ENCODE measurements at regions not wholly inside any gene's neighbourhood (a gene's known extent, or its start where the extent isn't known, plus 50 kb on each side); places are given as distances from the start of the nearest gene placed in this dataset.
"Not testable (repeated sequence)": the region's sequence is repeated elsewhere in the genome, so short reads cannot be mapped to it uniquely, and the experiment has no call there.

DNA sequence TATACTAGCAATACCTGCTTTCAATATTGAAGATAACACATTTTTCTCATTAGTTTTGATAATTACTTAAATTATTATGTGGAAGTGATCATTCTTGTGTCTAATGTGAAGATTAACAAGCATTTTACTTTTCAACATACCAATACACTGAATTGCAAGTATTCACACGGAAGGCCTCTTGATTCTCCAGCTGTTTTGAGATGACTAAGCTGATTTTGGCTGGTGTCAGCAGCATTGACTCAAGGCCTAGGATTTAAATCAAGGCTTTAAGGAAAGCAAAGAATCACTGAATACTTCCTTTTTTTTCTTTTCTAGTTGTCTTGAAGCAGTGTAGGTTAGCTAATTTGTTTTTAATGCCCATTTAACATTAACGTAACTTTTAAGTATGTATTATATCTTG, 373.7 kb downstream of the SRGAP2C start:
- no peak overlapping the region for H3K27ac ChIP-seq
- DNase-seq: no peak
- no peak overlapping the region for H3K4me3 ChIP-seq
- TF ChIP-seq, protein P1, sequence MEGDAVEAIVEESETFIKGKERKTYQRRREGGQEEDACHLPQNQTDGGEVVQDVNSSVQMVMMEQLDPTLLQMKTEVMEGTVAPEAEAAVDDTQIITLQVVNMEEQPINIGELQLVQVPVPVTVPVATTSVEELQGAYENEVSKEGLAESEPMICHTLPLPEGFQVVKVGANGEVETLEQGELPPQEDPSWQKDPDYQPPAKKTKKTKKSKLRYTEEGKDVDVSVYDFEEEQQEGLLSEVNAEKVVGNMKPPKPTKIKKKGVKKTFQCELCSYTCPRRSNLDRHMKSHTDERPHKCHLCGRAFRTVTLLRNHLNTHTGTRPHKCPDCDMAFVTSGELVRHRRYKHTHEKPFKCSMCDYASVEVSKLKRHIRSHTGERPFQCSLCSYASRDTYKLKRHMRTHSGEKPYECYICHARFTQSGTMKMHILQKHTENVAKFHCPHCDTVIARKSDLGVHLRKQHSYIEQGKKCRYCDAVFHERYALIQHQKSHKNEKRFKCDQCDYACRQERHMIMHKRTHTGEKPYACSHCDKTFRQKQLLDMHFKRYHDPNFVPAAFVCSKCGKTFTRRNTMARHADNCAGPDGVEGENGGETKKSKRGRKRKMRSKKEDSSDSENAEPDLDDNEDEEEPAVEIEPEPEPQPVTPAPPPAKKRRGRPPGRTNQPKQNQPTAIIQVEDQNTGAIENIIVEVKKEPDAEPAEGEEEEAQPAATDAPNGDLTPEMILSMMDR (IDR thresholded peaks at IDR 0.05): no peak
- TF ChIP-seq POLR2A (IDR thresholded peaks at IDR 0.05): no peak
- intact Hi-C loops (cut with DNase I; ENCODE audit: low total_unique reads): no loop called here
- H3K9me3 ChIP-seq: no peaks in the 10 kb centered on the region
- no peaks in the 10 kb centered on the region for H3K4me1 ChIP-seq
- H3K27me3 ChIP-seq: no peaks in the 10 kb centered on the region
- no peaks in the 10 kb centered on the region for H3K36me3 ChIP-seq

DNA sequence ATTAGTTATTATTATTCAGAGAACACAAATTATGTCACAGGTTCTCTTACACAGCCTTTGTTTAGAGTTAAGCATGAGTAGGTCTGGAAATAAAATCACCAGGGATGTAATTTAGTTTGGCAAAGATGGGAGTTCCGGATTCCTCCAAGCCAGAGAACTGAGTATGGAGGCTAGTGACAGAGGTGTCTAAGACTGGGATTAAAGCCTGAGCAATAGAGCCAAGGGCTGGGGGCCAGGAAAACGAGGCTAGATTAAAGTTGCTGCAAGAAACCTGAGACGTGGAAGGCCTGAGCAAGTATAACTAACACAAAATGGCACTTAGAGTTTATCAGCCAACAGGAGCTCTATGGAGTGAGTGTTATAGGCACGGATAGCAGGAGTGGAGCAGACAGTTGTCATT, 381.6 kb downstream of the SRGAP2C start:
- Histone ChIP-seq H3K4me3 (no peak overlapping the region), H3K27me3 (no peaks in the 10 kb centered on the region), H3K4me1 (no peaks in the 10 kb centered on the region), H3K36me3 (no peaks in the 10 kb centered on the region), H3K27ac (no peak overlapping the region), H3K9me3 (no peaks in the 10 kb centered on the region)
- intact Hi-C loops (cut with DNase I; ENCODE audit: low total_unique reads): no loop called here
- TF ChIP-seq, protein P1 (IDR thresholded peaks at IDR 0.05): no peak
- TF ChIP-seq POLR2A (IDR thresholded peaks at IDR 0.05): no peak
- DNase-seq: no peak

DNA sequence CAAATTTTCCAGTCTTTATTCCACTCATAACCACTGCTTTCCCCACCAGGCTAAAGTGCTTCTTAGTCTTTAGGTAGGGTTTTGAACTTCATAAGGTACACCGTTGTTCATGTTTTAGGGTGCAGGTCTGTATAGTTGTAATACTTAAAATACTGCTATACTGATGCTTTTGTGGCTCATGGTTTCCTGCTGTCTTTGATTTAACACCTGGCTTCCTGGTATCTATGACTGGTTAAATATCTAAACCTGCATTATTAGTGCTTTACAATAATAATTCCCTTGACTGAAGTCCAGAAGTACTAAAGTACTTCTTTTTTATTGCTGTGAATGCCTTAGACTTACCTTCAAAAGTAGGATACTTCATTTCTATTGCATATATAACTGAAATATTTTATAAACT, 384.7 kb downstream of the SRGAP2C start:
- Histone ChIP-seq H3K4me1 (no peaks in the 10 kb centered on the region), H3K27ac (no peak overlapping the region), H3K4me3 (no peak overlapping the region), H3K9me3 (no peaks in the 10 kb centered on the region), H3K27me3 (no peaks in the 10 kb centered on the region), H3K36me3 (no peaks in the 10 kb centered on the region)
- DNase-seq: no peak
- intact Hi-C loops (cut with DNase I; ENCODE audit: low total_unique reads): no loop called here
- TF ChIP-seq, protein P1 (IDR thresholded peaks at IDR 0.05): no peak
- TF ChIP-seq POLR2A (IDR thresholded peaks at IDR 0.05): no peak

DNA sequence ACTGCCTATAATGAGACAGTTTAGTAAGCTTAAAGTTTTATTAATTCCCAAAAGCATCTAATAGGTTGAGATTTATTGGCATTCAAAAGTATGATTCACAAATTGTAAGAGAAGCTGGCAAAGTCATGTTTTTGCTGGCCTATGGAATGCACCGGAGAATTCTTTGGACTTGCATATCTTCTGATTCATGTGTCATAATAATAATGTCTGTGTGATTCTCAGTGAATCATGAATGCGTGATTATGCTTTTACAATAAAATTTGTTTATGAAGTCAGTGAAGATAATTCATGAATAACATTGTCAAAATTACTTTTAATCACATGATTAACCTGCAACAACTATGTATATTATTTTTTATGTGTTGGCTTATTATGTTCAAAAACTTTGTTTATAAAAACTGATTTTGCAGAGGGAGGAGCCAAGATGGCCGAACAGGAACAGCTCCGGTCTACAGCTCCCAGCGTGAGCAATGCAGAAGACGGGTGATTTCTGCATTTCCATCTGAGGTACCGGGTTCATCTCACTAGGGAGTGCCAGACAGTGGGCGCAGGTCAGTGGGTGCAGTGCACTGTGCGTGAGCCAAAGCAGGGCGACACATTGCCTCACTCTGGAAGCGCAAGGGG, 389.2 kb downstream of the SRGAP2C start:
- DNase-seq; H3K4me3 ChIP-seq; H3K27ac ChIP-seq; H3K36me3 ChIP-seq; H3K4me1 ChIP-seq; intact Hi-C loops (cut with DNase I; ENCODE audit: low total_unique reads); H3K27me3 ChIP-seq; H3K9me3 ChIP-seq: not testable (repeated sequence)

DNA sequence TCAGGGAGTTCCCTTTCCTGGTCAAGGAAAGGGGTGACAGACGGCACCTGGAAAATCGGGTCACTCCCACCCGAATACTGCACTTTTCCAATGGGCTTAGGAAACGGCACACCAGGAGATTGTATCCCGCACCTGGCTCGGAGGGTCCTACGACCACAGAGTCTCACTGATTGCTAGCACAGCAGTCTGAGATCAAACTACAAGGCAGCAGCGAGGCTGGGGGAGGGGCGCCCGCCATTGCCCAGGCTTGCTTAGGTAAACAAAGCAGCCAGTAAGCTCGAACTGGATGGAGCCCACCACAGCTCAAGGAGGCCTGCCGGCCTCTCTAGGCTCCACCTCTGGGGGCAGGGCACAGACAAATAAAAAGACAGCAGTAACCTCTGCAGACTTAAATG, 389.7 kb downstream of the SRGAP2C start:
- intact Hi-C loops (cut with DNase I; ENCODE audit: low total_unique reads); H3K4me3 ChIP-seq; H3K4me1 ChIP-seq; H3K36me3 ChIP-seq; DNase-seq; H3K27ac ChIP-seq; H3K27me3 ChIP-seq; H3K9me3 ChIP-seq: not testable (repeated sequence)

DNA sequence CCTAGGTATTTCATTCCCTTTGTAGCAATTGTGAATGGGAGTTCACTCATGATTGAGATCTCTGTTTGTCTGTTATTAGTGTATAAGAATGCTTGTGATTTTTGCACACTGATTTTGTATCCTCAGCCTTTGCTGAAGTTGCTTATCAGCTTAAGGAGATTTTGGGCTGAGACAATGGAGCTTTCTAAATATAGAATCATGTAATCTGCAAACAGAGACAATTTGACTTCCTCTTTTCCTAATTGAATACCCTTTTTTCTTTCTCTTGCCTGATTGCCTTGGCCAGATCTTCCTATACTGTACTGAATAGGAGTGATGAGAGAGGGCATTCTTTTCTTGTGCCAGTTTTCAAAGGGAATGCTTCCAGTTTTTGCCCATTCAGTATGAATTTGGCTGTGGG, 398.1 kb downstream of the SRGAP2C start:
- intact Hi-C loops (cut with DNase I; ENCODE audit: low total_unique reads); H3K27ac ChIP-seq: not testable (repeated sequence)

More for the DNA sequence above, 398.1 kb downstream of the SRGAP2C start:
- not testable (repeated sequence) for H3K4me1 ChIP-seq, H3K36me3 ChIP-seq, DNase-seq, H3K27me3 ChIP-seq, H3K4me3 ChIP-seq, H3K9me3 ChIP-seq

Data from uterus (tissue), 3 donors.